ENCODE measurements at regions not wholly inside any gene's neighbourhood (a gene's known extent, or its start where the extent isn't known, plus 50 kb on each side); places are given as distances from the start of the nearest gene placed in this dataset.

- H3K27ac ChIP-seq (replicated peaks): no peak overlapping the region
These were observed 2001.0 kb downstream of the LRRC4C start for GRCh38 chr11:39458481-39458880.

GRCh38 chr11:39443424-39444022 is 2015.9 kb downstream of the LRRC4C start:
- no peaks in the 10 kb centered on the region for H3K27me3 ChIP-seq (ENCODE audit: insufficient read depth, poor library complexity, severe bottlenecking)
- TF ChIP-seq POLR2AphosphoS5 (IDR thresholded peaks at IDR 0.05; ENCODE audit: low read depth): no peak
- TF ChIP-seq CTCF (IDR thresholded peaks at IDR 0.05; ENCODE audit: insufficient read depth, low read length): no peak
- no peak for TF ChIP-seq SPI1 (IDR thresholded peaks at IDR 0.05; ENCODE audit: borderline replicate concordance, low read depth)
- TF ChIP-seq REST (IDR thresholded peaks at IDR 0.05; ENCODE audit: insufficient replicate concordance, low read depth): no peak
- no peak for TF ChIP-seq GABPA (IDR thresholded peaks at IDR 0.05; ENCODE audit: low read depth)
- no peak for DNase-seq (ENCODE audit: low read depth in 1 of 2, low spot score in 1 of 2)
- H3K27ac ChIP-seq (replicated peaks): no peak overlapping the region
- no peak overlapping the region for H3K4me3 ChIP-seq (replicated peaks; ENCODE audit: insufficient read depth, low read length)

More at GRCh38 chr11:39458481-39458880, 2001.0 kb downstream of the LRRC4C start:
- no peaks in the 10 kb centered on the region for H3K27me3 ChIP-seq (ENCODE audit: insufficient read depth, poor library complexity, severe bottlenecking)
- TF ChIP-seq SPI1 (IDR thresholded peaks at IDR 0.05; ENCODE audit: borderline replicate concordance, low read depth): no peak
- TF ChIP-seq REST (IDR thresholded peaks at IDR 0.05; ENCODE audit: insufficient replicate concordance, low read depth): no peak
- TF ChIP-seq POLR2AphosphoS5 (IDR thresholded peaks at IDR 0.05; ENCODE audit: low read depth): no peak
- TF ChIP-seq GABPA (IDR thresholded peaks at IDR 0.05; ENCODE audit: low read depth): no peak
- no peak for TF ChIP-seq CTCF (IDR thresholded peaks at IDR 0.05; ENCODE audit: insufficient read depth, low read length)
- no peak for DNase-seq (ENCODE audit: low read depth in 1 of 2, low spot score in 1 of 2)
- H3K4me3 ChIP-seq (replicated peaks; ENCODE audit: insufficient read depth, low read length): no peak overlapping the region

- H3K27me3 ChIP-seq (ENCODE audit: insufficient read depth, poor library complexity, severe bottlenecking): no peaks in the 10 kb centered on the region
- no peak for TF ChIP-seq REST (IDR thresholded peaks at IDR 0.05; ENCODE audit: insufficient replicate concordance, low read depth)
- DNase-seq (ENCODE audit: low read depth in 1 of 2, low spot score in 1 of 2): no peak
- H3K27ac ChIP-seq (replicated peaks): no peak overlapping the region
- no peak overlapping the region for H3K4me3 ChIP-seq (replicated peaks; ENCODE audit: insufficient read depth, low read length)
These were observed 2017.3 kb downstream of the LRRC4C start for GRCh38 chr11:39442177-39442576.

Data from HL-60 (cell line).